Sigmoid colon (tissue), 6 donors: ENCODE measurements at regions not wholly inside any gene's neighbourhood (a gene's known extent, or its start where the extent isn't known, plus 50 kb on each side); places are given as distances from the start of the nearest gene placed in this dataset.

ENCODE experiments used
- DNase-seq: peaks from one replicate; pipeline ENCODE4 v3.0.0-alpha.2; 2019
- H3K27ac ChIP-seq, 4 donors: fragments of 200-600 bp; sonication (generic); one replicate each; pipeline ENCODE4 v1.5.1; 2016 to 2019; ENCODE audit warnings: mild to moderate bottlenecking in 1 of 4
- H3K27me3 ChIP-seq, 3 donors: fragments of 200-600 bp; sonication (generic); one replicate each; pipeline ENCODE4 v1.5.1; 2019; ENCODE audit warnings: mild to moderate bottlenecking in 1 of 3
- H3K36me3 ChIP-seq, 4 donors: fragments of 200-600 bp; sonication (generic); one replicate each; pipeline ENCODE4 v1.5.1; 2016 to 2019
- H3K4me1 ChIP-seq, 4 donors: fragments of 200-600 bp; sonication (generic); one replicate each; pipeline ENCODE4 v1.5.1; 2017 to 2019
- H3K4me3 ChIP-seq, 4 donors: fragments of 200-600 bp; sonication (generic); one replicate each; pipeline ENCODE4 v1.5.1; 2017 to 2019; ENCODE audit warnings: mild to moderate bottlenecking in 2 of 4, moderate library complexity in 1 of 4
- H3K9me3 ChIP-seq, 4 donors: fragments of 200-600 bp in 3 of 4; sonication (generic) in 3 of 4; one replicate each; pipeline versions ENCODE4 v1.5.1 to v1.6.1; 2013 to 2019
- CTCF ChIP-seq, 4 experiments: fragments of 450-650 bp in 3 of 4; fragments of 200-600 bp in 1 of 4; IDR thresholded peaks; one replicate each; pipeline ENCODE4 v1.5.1; 2016 to 2019; ENCODE audit warnings: antibody characterized with exemption in 4 of 4, mild to moderate bottlenecking in 3 of 4, moderate library complexity in 2 of 4
- EP300 ChIP-seq, 4 donors: sonication (generic); formaldehyde crosslinking; IDR thresholded peaks; one replicate each; pipeline ENCODE4 v1.6.1; 2017; ENCODE audit warnings: antibody characterized with exemption in 4 of 4
- POLR2A ChIP-seq, 2 donors: fragments of 450-650 bp; IDR thresholded peaks; one replicate each; pipeline ENCODE4 v1.6.1; 2016; ENCODE audit warnings: antibody characterized with exemption in 2 of 2, mild to moderate bottlenecking in 2 of 2, moderate library complexity in 2 of 2
- POLR2AphosphoS5 ChIP-seq, 4 donors: sonication (generic); formaldehyde crosslinking; IDR thresholded peaks; one replicate each; pipeline ENCODE4 v1.6.1; 2017; ENCODE audit warnings: antibody characterized with exemption in 4 of 4
- WGBS, 2 donors: extraction: QIAGEN DNeasy Blood & Tissue Kit; methylation state at CpG; one replicate each; pipeline ENCODE4 v1.1.7; 2013; 5-methylcytosine and 5-hydroxymethylcytosine counted together
- intact Hi-C: fragments of 100-400 bp; cut with DNase I; formaldehyde crosslinking; loops from one replicate; pipeline ENCODE4 v1.15.1; 2023
- donor health status: healthy with polysubstance abuse.
- donor health status: healthy.

- Histone ChIP-seq H3K4me3 (no peak overlapping the region), H3K27me3 (no peaks in the 10 kb centered on the region), H3K36me3 (no peaks in the 10 kb centered on the region), H3K9me3 (no peaks in the 10 kb centered on the region), H3K27ac (no peak overlapping the region), H3K4me1 (no peaks in the 10 kb centered on the region)
- WGBS, 2 donors, result 80 to 82% methylated on average over 3 of the region's 3 CpGs
- DNase-seq, result no peak
- intact Hi-C loops, result no loop called here
- TF ChIP-seq POLR2A (IDR thresholded peaks at IDR 0.05) (no peak), POLR2AphosphoS5 (IDR thresholded peaks at IDR 0.05) (no peak), EP300 (IDR thresholded peaks at IDR 0.05) (no peak), CTCF (IDR thresholded peaks at IDR 0.05) (no peak)
Observed at GRCh38 chr5:29719171-29719570, 1474.3 kb upstream of the CDH6 start.

GRCh38 chr5:29715167-29715566 lies 1478.3 kb upstream of the CDH6 start:
- no peak for DNase-seq
- TF ChIP-seq POLR2AphosphoS5 (IDR thresholded peaks at IDR 0.05) (no peak), EP300 (IDR thresholded peaks at IDR 0.05) (no peak), POLR2A (IDR thresholded peaks at IDR 0.05) (no peak), CTCF (IDR thresholded peaks at IDR 0.05) (no peak)
- Histone ChIP-seq H3K4me1 (no peaks in the 10 kb centered on the region), H3K9me3 (no peaks in the 10 kb centered on the region), H3K27ac (no peak overlapping the region), H3K27me3 (no peaks in the 10 kb centered on the region), H3K36me3 (no peaks in the 10 kb centered on the region), H3K4me3 (no peak overlapping the region)
- intact Hi-C loops, result no loop called here

GRCh38 chr5:29702875-29703274 lies 1490.6 kb upstream of the CDH6 start:
- WGBS, 2 donors, result 49 to 73% methylated on average over 1 of the region's 1 CpG

GRCh38 chr5:29701600-29701999 lies 1491.9 kb upstream of the CDH6 start:
- Histone ChIP-seq H3K4me3 (no peak overlapping the region), H3K4me1 (no peaks in the 10 kb centered on the region), H3K9me3 (no peaks in the 10 kb centered on the region), H3K36me3 (no peaks in the 10 kb centered on the region), H3K27me3 (no peaks in the 10 kb centered on the region), H3K27ac (no peak overlapping the region)
- intact Hi-C loops, result no loop called here
- DNase-seq, result no peak
- 83 to 87% methylated on average over 4 of the region's 4 CpGs for WGBS, 2 donors
- no peak for TF ChIP-seq EP300 (IDR thresholded peaks at IDR 0.05)

More at GRCh38 chr5:29702875-29703274, 1490.6 kb upstream of the CDH6 start:
- H3K27me3 ChIP-seq, result no peaks in the 10 kb centered on the region
- no peak overlapping the region for H3K4me3 ChIP-seq
- no peak for TF ChIP-seq EP300 (IDR thresholded peaks at IDR 0.05)
- TF ChIP-seq POLR2A (IDR thresholded peaks at IDR 0.05), result no peak
- TF ChIP-seq POLR2AphosphoS5 (IDR thresholded peaks at IDR 0.05), result no peak
- TF ChIP-seq CTCF (IDR thresholded peaks at IDR 0.05), result no peak
- intact Hi-C loops, result no loop called here
- no peak overlapping the region for H3K27ac ChIP-seq
- H3K4me1 ChIP-seq, result no peaks in the 10 kb centered on the region
- no peaks in the 10 kb centered on the region for H3K9me3 ChIP-seq
- H3K36me3 ChIP-seq, result no peaks in the 10 kb centered on the region
- DNase-seq, result no peak

GRCh38 chr5:29697785-29698414 lies 1495.6 kb upstream of the CDH6 start:
- Histone ChIP-seq H3K4me1 (no peaks in the 10 kb centered on the region), H3K9me3 (no peaks in the 10 kb centered on the region), H3K36me3 (no peaks in the 10 kb centered on the region), H3K27ac (no peak overlapping the region), H3K27me3 (no peaks in the 10 kb centered on the region), H3K4me3 (no peak overlapping the region)
- intact Hi-C loops, result no loop called here
- TF ChIP-seq POLR2A (IDR thresholded peaks at IDR 0.05) (no peak), POLR2AphosphoS5 (IDR thresholded peaks at IDR 0.05) (no peak), EP300 (IDR thresholded peaks at IDR 0.05) (no peak), CTCF (IDR thresholded peaks at IDR 0.05) (no peak)
- 75 to 81% methylated on average over 9 of the region's 9 CpGs for WGBS, 2 donors
- no peak for DNase-seq
